ENCODE measurements at regions not wholly inside any gene's neighbourhood (a gene's known extent, or its start where the extent isn't known, plus 50 kb on each side); places are given as distances from the start of the nearest gene placed in this dataset.
"Not testable (repeated sequence)": the region's sequence is repeated elsewhere in the genome, so short reads cannot be mapped to it uniquely, and the experiment has no call there.

DNA sequence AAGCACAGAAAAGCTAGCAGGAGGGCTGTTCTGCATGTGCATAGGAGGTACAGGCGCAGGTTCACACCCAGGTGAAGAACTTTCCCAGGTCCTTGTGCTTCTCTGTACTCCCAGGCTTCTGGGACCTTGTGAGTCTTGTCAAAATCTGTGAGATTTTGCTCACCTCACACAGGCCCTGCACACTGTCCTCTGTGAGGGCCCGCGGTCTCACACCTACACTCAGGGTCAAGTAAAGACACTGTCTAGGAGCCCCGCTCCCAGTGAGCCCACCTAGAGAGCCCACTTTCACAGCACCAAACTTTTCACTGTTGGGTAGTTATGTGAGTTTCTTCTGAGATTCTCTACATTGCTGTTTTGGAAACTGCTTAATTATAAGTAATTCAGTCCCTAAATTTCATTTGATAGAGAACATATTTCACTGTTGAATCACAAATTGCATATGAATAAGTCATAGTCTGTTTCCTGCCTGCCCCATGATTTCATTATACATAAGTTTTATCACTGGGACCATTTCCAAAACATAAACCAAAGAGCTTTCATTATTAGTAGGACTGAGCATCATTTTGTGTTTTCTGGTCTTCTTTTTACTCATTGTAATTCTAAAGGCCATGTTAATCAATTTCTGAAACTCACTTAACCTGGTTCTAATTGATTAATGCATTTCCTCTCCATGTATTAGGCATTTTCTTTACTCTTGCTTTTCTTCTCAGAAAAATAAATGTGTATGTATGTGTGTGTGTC, 234.2 kb upstream of the SPOPL start:
- no peak for DNase-seq (ENCODE audit: insufficient read length)
- no peak for TF ChIP-seq TAF1 (IDR thresholded peaks at IDR 0.05; ENCODE audit: borderline replicate concordance, low read depth, low read length)
- TF ChIP-seq POLR2A (IDR thresholded peaks at IDR 0.05; ENCODE audit: low read depth, low read length): no peak
- TF ChIP-seq POLR2AphosphoS5 (IDR thresholded peaks at IDR 0.05; ENCODE audit: low read depth, low read length): no peak
- FAIRE-seq: no peak

- FAIRE-seq (no peak), DNase-seq (ENCODE audit: insufficient read length) (no peak)
- no peak for TF ChIP-seq POLR2A (IDR thresholded peaks at IDR 0.05; ENCODE audit: low read depth, low read length)
- TF ChIP-seq TAF1 (IDR thresholded peaks at IDR 0.05; ENCODE audit: borderline replicate concordance, low read depth, low read length): no peak
- TF ChIP-seq POLR2AphosphoS5 (IDR thresholded peaks at IDR 0.05; ENCODE audit: low read depth, low read length): no peak
These were observed 233.7 kb upstream of the SPOPL start for GRCh38 chr2:138267902-138268254.

DNA sequence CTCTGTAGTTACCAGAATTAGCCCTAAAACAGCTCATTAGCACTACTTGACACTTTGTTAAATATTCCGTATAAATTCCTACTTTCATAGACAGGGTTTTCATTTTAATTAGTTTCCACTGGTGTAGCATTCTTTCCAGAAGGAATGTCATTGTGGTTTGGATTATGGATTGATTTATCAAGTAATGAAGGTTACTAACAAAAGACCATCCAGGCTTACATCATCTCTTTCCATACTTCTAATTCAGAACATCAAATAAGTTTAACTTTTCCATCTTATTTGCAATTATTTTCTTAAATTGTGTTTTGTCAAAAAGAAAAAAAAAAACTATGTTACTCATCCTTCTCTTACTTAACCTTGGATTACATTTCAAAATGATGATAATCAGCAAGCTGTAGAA, 231.8 kb upstream of the SPOPL start:
- no peak for FAIRE-seq
- TF ChIP-seq POLR2AphosphoS5 (IDR thresholded peaks at IDR 0.05; ENCODE audit: low read depth, low read length): no peak
- no peak for TF ChIP-seq POLR2A (IDR thresholded peaks at IDR 0.05; ENCODE audit: low read depth, low read length)
- TF ChIP-seq TAF1 (IDR thresholded peaks at IDR 0.05; ENCODE audit: borderline replicate concordance, low read depth, low read length): no peak
- DNase-seq (ENCODE audit: insufficient read length): no peak

GRCh38 chr2:138271467-138271866, 230.1 kb upstream of the SPOPL start:
- TF ChIP-seq POLR2A (IDR thresholded peaks at IDR 0.05; ENCODE audit: low read depth, low read length): no peak
- TF ChIP-seq TAF1 (IDR thresholded peaks at IDR 0.05; ENCODE audit: borderline replicate concordance, low read depth, low read length): no peak
- TF ChIP-seq POLR2AphosphoS5 (IDR thresholded peaks at IDR 0.05; ENCODE audit: low read depth, low read length): no peak
- no peak for FAIRE-seq
- DNase-seq (ENCODE audit: insufficient read length): no peak

GRCh38 chr2:138272524-138273195, 228.9 kb upstream of the SPOPL start:
- FAIRE-seq (no peak), DNase-seq (ENCODE audit: insufficient read length) (no peak)
- no peak for TF ChIP-seq POLR2AphosphoS5 (IDR thresholded peaks at IDR 0.05; ENCODE audit: low read depth, low read length)
- TF ChIP-seq POLR2A (IDR thresholded peaks at IDR 0.05; ENCODE audit: low read depth, low read length): no peak
- no peak for TF ChIP-seq TAF1 (IDR thresholded peaks at IDR 0.05; ENCODE audit: borderline replicate concordance, low read depth, low read length)

GRCh38 chr2:138273280-138273679, 228.3 kb upstream of the SPOPL start:
- not testable (repeated sequence) for DNase-seq (ENCODE audit: insufficient read length); FAIRE-seq

GRCh38 chr2:138274421-138275291, 226.9 kb upstream of the SPOPL start:
- no peak for FAIRE-seq
- no peak for DNase-seq (ENCODE audit: insufficient read length)
- no peak for TF ChIP-seq POLR2AphosphoS5 (IDR thresholded peaks at IDR 0.05; ENCODE audit: low read depth, low read length)
- no peak for TF ChIP-seq TAF1 (IDR thresholded peaks at IDR 0.05; ENCODE audit: borderline replicate concordance, low read depth, low read length)
- no peak for TF ChIP-seq POLR2A (IDR thresholded peaks at IDR 0.05; ENCODE audit: low read depth, low read length)

- TF ChIP-seq POLR2AphosphoS5 (IDR thresholded peaks at IDR 0.05; ENCODE audit: low read depth, low read length) (no peak), POLR2A (IDR thresholded peaks at IDR 0.05; ENCODE audit: low read depth, low read length) (no peak)
- no peak for DNase-seq (ENCODE audit: insufficient read length)
- FAIRE-seq: no peak
These were observed 226.3 kb upstream of the SPOPL start for GRCh38 chr2:138275292-138275690.

DNA sequence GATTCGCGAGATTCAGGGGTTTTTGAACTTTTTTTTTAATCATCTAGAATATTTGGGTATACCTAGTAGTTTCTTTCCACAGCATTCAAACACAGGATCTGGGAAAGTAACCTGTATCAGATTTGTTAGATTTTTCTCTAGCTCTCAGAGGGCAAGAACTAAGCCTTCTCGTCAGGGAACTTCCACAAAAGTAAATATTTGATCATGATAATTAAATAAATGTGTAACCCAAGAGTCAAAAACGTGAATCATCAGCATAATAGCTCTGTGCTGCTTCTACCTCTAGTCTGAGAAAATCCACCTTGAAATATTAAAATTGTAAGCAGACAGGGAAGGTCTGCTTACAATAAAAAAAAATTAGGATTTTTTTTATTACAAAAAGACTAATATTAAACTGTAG, 225.7 kb upstream of the SPOPL start:
- DNase-seq (ENCODE audit: insufficient read length) (no peak), FAIRE-seq (no peak)
- TF ChIP-seq POLR2A (IDR thresholded peaks at IDR 0.05; ENCODE audit: low read depth, low read length): no peak
- no peak for TF ChIP-seq POLR2AphosphoS5 (IDR thresholded peaks at IDR 0.05; ENCODE audit: low read depth, low read length)
- no peak for TF ChIP-seq TAF1 (IDR thresholded peaks at IDR 0.05; ENCODE audit: borderline replicate concordance, low read depth, low read length)

DNA sequence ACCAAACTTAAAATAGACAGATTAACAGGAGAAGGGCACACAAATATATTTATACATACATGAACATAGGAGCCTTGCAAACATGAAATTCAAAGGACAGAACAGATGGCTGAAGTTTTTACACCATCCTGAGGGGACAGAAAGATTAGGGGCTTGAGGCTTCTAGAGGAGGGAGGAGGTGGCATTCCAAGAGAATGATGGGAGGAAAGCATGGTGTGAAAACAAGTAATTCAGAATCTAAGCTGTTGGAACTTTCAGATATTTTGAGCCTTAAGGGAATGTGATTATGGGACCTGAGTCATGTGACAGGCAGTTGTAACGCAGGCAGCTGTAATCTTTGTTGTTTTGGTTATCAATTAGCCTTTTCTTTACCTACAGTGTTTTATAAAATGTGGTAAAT, 225.2 kb upstream of the SPOPL start:
- FAIRE-seq (no peak), DNase-seq (ENCODE audit: insufficient read length) (no peak)

GRCh38 chr2:138277062-138277461, 224.5 kb upstream of the SPOPL start:
- TF ChIP-seq TAF1 (IDR thresholded peaks at IDR 0.05; ENCODE audit: borderline replicate concordance, low read depth, low read length) (no peak), POLR2A (IDR thresholded peaks at IDR 0.05; ENCODE audit: low read depth, low read length) (no peak), POLR2AphosphoS5 (IDR thresholded peaks at IDR 0.05; ENCODE audit: low read depth, low read length) (no peak)
- FAIRE-seq (no peak), DNase-seq (ENCODE audit: insufficient read length) (no peak)

More for the DNA sequence above, 225.2 kb upstream of the SPOPL start:
- TF ChIP-seq TAF1 (IDR thresholded peaks at IDR 0.05; ENCODE audit: borderline replicate concordance, low read depth, low read length) (no peak), POLR2A (IDR thresholded peaks at IDR 0.05; ENCODE audit: low read depth, low read length) (no peak), POLR2AphosphoS5 (IDR thresholded peaks at IDR 0.05; ENCODE audit: low read depth, low read length) (no peak)

DNA sequence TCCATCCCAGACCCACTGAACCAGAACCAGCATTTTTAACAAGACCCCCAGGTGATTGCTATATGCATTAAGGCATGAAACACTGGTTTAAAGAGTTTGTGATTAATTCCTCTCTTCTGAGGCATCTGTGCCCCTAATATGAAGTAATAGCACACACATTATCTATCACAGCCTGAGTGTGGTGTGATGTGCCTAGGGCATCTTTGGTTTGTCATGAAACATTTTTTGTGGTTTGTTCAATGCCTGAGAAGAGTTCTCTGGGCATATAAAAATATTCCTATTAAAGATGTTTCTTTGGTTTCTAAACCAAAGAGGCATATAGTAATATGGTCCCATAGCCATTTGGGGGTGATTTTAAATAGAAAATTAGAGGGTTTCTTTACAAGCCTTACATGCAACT, 221.7 kb upstream of the SPOPL start:
- TF ChIP-seq TAF1 (IDR thresholded peaks at IDR 0.05; ENCODE audit: borderline replicate concordance, low read depth, low read length) (no peak), POLR2A (IDR thresholded peaks at IDR 0.05; ENCODE audit: low read depth, low read length) (no peak), POLR2AphosphoS5 (IDR thresholded peaks at IDR 0.05; ENCODE audit: low read depth, low read length) (no peak)
- DNase-seq (ENCODE audit: insufficient read length) (no peak), FAIRE-seq (no peak)

Data from GM12892 (cell line).